Activated CD8-positive, alpha-beta memory T cell treated with anti-CD3 and anti-CD28 coated beads for 4 hours (primary cell): ENCODE measurements at regions not wholly inside any gene's neighbourhood (a gene's known extent, or its start where the extent isn't known, plus 50 kb on each side); places are given as distances from the start of the nearest gene placed in this dataset.

Experiments used
- DNase-seq, 2 donors: peaks; one replicate each; pipeline ENCODE4 v3.0.0-alpha.2; 2020; ENCODE audit warnings: low read depth in 2 of 2

DNA sequence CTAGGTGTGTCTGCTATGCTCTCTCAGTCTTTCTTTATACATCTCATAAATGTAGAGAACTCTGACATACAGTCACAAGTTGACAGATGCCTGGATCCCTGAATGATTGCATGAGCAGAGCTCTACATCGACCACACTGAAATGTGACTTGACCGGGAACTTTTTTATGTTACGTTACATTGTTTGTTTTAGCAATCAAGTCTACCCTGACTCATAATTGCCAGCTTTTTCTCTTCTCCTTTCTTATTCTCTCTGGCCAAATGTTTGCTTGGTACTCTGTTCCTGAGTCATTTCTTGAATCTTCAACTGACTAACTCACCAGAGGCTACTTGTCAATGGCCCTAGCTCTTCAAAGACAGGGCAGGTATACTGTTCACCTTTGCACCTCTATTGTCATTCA, 213.6 kb upstream of the DTNBP1 start:
- DNase-seq = no peak

DNA sequence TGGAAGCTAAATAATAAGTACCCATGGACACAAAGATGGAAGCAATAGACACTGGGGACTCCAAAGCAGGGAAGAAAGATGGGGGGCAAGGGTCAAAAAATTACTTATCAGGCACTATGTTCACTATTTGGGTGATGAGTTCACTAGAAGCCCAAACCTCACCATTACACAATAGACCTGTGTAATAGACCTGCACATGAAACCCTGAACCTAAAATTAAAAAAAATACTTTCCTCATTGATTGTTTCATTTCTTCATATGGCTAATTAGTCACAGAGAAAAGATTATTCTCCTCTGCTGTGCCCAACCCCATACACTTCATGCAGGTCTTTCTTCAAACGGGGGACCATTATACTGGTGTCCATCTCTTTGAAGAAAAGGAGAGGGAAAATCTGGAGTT, 213.0 kb upstream of the DTNBP1 start:
- no peak for DNase-seq

DNA sequence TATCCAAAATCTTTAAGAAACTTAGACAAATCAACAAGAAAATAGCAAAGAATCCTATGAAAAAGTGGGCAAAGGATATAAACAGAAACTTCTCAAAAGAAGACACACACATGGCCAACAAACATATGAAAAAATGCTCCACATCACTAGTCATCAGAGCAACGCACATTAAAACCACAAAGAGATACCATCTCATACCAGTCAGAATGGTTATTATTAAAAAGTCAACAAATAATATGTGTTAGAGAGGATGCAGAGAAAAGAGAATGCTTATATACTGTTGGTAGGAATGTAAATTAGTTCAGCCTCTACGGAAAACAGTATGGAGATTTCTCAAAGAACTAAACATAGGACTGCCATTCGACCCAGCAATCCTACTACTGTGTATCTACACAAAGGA, 212.0 kb upstream of the DTNBP1 start:
- DNase-seq = no peak

DNA sequence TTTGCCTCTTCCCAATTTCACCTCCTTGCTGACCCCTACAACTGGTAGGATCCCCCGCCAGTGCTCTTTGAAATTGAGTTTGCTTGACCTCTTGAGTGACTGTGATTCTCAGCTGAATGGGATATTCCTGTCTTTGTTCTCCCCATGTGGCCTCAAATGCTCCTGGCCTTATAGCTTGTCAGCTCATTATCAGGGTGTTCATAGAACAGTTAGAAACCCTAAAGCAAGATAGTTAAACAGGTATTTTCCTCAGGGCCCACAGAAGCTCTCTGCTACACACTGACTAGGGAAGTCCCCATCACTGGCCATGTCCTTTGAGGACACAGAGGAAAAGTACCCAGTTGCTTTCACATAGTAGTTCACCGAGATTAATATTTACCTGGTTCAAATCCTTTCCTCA, 211.5 kb upstream of the DTNBP1 start:
- no peak for DNase-seq

DNA sequence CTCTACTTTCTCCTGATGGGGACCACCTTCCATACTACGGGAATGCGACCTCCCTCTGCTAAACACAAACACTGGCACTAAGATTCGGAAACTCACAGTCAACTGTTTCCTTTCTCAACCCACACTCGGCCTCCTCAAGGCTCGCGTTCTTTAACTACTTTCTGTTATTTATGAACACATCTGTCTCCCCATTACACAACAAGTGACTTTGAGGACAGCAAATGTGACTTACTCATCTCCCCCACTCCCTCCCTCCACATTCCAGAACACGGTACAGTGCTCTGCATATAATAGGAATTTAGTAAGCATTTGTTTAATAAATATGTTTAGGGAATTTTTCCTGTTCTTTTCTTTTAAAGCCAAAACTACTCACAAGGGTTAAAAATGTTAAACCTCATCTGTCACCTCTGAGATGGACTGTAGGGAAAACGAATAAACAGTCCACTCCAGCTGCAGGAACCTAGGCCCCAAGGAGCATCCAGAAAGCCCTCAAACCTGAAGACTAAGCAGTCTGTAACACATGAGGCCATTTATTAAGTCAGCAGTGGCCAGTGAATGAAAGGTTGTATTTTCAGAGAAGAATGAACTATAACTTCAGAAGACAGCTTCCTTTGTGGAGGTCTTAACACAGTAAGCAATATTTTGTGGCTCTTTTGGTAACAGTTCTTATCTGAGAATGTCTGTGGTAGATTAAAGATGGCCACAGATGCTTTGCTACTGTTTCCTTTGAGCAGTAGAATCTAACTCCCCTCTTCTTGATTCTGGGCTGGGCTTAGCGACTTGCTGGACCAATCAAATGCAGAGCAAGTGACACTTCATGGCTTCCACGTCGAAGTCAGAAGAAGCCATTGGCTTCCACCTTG, 209.6 kb upstream of the DTNBP1 start:
- DNase-seq = no peak

DNA sequence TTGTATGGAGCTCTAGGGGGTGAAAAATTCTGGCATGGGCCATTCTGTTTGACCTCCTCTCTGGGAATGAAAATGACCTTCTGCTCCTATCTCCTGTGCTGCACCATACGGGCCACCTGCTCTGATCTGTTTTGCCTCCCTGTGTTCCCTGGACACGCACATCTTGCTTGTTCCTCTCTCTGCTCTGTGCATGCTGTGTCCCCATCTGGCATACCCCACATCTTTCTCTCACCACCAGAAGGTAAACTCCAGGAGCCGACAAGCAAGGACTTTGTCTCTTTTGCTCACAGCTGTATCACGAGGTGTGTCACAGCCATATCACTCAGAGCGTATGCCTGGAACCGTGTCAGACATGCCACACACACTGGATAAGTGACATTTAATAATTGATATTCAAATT, 208.4 kb upstream of the DTNBP1 start:
- DNase-seq = no peak

DNA sequence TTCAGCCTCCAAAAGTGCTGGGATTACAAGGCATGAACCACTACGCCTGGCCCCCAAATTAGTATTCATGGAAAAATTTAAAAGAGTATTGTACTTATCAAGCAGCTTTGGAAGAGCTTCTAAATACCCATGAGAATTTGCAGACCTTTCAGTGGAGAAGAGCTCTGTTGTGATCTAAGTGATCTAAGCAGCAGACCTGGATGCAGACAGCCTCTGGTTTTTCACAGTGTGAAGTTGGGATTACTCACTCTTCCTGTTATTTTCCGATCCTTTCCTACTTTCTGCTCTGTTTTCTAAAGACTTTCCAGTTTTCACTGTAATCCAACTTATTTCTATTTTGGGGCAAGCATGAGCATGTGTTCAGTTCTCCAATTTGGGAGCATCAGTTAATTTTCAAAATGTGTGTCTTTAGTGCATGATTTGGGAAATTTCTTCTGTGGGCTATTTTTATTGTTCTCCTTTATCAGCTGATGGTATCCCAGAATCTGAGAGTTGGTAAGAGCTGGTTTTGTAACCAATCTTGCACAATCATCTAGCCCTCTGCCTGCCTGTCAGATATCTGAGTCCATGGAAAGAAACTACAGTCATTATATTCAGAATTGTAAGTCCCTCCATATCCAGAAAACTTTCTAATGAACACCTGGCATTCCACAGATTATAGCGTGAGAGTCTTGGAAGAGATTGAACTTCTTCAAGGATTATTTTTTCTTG, 207.7 kb upstream of the DTNBP1 start:
- DNase-seq = no peak

DNA sequence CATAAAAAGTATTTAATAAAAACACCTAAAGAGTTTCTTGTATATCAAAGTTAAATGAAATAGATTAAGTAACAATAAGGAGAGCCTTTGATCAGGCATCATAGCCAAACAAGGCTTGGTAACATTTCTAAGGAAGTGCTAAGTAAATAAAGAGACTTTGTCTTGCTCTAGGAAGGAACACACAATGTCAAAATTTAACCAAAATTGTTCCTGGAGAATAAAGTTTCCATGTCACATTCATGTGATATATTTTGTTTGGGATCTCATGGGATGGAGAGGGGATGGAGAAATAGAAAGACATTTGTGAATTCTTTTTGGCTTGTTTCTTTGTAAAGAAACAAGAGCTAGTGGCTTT, 201.9 kb upstream of the DTNBP1 start:
- no peak for DNase-seq

DNA sequence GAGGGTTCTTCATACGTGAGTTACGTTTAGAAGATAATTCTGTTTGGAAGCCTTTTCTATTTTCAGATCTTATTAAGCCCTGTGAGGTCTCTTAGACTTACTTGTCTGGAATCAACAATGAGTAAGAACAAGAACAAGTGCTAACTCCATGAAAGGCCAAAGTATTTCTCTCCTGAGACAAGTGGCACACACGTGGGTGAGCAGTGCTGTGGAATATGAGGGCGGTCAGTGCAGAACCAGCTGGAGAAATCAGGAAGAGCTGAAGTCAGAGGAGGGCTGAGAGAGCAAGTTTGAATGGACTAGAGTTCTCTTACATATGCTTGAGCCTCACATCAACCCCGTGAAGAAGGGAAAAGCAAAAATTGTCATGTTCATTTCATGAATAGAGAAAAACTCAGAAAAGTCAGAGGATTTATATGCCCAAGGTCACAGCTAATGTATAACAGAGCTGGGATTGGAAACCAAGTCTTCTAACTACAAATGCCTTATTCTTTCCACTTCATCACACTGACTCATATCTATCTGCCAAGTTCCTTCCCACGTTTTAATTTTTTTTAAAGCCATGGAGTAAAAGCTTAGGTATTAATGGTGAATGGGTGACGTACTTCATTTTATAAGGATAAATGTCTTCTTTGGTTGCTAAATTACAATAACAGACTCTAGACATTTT, 201.3 kb upstream of the DTNBP1 start:
- no peak for DNase-seq

DNA sequence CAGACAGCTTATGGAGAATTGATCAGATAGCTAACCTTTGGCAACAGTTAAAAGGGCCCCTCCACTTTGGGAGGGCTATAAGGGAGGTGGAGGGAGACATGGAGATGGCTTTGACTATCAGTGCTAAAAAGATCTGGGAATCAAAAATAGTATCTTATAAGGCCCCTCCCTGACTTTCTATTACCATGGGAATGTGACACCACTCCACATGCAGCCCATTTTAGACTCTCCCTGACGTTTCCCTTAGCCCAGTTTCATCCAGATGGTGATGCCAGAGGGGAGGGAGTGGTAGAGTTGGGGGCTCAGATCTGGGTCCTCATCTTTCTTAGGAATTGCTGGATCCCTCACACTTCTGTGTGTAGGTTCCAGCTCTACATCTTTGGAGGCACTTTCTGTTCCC, 200.0 kb upstream of the DTNBP1 start:
- no peak for DNase-seq

DNA sequence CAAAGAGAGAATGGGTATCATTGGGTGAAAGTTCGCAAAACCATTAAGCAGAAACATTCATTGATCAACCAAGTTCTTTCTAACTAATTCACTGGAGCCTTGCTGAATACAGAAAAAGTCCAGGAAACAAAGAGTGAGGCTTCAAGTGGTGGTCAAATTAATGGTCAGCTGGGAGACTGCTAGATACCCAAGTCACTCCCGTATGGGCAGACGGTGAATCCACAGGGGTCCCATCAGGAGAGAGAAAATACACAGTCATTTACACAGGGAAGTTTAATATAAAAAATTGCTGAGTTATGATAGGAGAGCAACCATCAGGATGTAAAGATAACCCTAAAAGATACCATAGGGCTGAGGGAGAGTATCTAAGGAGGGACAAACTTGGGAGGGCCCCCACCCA, 198.7 kb upstream of the DTNBP1 start:
- no peak for DNase-seq

DNA sequence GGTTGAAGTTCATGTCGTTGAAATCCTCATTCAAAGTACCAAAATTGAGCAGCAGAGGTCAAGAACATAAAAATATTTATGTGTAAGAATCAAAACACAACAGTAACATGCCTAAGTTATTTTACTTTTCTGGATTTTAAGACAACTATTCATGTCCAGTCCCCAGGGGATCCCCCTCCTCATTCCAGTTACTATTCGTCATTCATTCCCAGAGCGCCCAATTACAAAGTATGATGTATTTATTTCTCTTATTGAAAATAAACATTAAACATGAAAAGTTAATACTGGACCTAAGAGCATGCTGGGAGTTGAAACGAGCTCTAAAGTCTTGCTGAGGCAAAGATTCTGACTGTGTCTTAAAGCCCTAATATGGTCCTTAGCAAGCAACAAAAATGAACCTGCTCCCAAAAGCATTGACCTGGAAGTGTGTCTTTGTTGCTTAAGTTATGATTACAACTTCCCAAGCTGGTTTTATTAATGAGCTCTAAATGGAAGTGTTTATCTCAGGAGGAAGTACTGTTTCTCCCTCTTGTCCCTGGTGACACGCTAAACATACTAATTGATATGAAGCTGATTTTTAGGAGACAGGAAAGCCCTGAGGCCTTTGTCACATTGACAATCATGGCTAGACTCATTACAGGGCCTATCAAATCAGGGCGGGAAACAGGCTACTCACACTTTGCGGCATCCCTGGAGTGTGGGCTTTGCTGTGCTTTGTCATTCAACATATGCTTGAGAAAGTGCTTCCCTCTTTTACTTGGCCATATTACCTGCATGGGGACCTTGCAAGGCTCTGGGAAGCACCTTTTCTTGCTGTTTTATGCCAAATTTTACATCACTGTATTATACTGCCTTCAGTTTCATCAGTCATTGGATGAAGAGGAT, 192.2 kb upstream of the DTNBP1 start:
- DNase-seq = no peak

DNA sequence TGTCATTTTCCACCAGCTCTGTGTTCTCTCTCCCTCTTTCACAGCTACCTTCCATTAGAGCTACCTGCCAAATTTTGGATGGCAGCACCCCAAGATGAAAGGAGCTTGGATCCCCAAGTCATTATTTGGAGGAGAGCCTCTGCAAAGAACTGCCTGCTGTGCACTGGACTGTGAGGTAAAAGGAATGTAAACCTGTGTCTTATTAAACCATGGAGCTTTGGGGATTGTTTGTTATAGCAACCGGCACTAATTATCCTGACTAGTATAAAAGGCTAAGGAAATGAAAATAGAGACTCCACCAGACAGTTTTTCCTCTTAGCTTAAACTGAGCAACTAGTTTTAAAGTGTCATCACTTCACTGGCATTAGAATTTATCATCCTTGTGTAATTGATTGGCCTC, 191.6 kb upstream of the DTNBP1 start:
- DNase-seq = no peak

DNA sequence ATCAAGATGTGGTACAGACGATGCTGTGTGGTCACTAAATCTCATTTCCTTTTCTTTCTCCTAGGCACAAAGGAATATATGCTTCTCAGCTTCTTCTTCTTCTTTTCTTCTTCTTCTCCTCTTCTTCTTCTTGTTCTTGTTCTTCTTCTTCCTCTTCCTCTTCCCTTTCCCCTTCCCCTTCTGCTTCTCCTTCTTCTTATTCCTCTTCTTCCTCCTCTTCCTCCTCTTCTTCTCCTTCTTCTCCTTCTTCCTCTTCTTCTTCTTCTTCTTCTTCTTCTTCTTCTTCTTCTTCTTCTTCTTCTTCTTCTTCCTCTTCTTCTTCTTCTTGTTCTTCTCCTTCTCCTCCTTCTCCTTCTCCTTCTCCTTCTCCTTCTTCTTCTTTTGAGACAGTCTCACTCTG, 190.4 kb upstream of the DTNBP1 start:
- no peak for DNase-seq

DNA sequence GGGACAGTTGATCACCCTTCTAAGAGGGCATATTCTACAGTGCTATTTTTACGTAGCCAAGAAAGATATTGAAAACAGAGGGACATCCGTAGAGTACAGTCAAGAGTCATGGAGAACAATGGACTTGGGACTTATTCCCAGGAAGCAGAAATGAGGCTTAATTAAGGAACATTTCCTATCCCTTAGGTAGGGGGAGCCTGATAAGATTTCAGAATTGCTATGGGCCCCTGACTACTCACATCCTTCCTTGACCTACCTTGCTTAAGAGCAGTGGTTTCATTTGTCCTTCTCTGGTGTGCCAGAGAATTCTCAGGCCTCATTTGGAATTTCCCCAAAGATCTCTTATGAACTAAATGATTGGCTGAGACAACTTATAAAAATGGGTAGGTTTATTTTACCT, 189.5 kb upstream of the DTNBP1 start:
- no peak for DNase-seq

DNA sequence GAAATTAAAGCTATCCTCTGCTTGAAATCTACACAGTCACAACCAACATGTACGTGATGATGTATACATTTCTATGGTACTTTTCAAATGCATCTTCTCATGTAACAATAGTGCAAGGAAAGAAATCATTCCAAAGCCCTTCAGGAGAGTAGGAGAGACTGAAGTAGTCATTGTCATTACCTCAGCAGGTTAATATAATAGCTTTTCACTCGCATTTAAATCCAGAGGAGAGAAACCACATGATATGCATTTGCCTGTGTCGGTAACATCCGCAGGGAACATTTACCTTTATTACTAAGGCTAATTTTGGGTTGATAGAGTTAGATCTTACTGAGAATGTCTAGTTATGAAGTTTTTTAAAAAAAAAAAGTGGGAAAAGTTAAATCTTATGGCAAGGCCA, 186.6 kb upstream of the DTNBP1 start:
- no peak for DNase-seq

DNA sequence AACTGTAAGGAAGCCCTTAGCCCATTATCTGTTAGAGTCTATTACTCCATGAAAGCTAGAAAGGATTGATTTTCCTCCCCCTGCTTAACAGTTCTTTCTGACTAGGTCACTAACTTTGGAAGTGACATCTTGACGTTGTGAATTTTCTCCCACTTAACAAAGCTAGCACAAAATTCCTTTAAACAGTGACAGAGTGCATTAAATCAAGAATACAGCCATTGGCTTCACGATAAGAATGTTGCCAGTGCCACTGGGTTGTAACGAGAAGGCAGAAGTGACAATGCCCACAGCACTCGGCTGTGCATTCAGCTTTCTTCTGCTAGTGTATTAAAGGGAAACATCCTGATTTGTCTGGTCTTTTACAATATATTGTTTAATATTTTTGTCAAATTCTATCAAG, 182.7 kb upstream of the DTNBP1 start:
- DNase-seq = no peak

DNA sequence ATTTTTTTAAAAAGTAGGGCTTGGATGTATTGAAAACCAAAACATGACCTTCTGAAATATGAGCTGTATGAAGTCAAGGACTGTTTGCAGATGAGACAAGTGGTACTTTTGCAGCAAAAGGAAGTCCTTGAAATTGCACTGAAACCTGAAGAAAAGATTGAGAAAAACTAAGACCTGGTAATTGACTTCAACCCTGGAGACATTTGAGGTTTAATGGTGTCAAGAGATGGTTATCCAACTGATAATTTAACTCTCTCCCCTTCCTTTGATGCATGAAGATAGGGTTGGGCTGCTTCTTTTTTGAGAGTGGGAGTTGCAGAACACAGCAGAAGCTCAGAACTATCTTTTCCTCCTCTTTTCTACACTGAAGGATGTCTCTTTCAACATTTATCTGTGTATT, 180.9 kb upstream of the DTNBP1 start:
- no peak for DNase-seq

DNA sequence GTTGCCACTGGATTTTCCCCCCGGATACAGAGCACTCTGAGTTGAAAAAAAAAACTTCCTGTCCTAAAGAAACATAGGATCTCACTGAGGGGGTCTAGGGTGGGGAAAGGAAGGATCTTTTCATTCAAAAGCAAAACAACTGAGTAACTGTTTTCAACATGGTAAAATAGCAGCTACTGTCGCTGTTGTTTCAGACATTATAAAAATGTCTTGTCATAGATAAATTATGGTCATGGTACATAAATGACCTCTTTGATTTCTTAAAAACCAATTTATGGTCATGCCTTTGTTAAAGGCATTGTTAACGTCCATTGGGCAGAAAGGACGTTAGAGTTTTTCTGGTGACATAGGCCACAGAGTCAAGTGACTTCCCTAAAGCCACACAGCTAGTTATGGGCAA, 180.4 kb upstream of the DTNBP1 start:
- no peak for DNase-seq

DNA sequence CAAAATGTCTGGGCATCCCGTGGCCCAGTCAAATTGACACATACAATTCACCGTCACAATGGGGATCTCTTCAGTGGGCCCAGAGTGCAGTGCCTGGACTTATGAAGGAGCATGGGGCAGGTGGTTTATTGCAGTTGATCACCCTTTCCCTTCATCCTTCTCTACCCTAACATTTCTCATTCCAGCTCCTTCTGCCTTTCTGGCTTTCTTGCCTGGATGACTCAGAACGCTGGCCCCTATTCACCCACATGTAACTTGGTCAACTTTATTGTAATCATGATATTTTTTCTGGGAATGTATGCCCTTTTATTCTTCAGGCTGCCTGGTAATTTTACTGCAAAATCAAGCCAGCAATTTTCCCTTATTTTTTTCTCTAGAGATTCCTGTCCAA, 179.9 kb upstream of the DTNBP1 start:
- no peak for DNase-seq

DNA sequence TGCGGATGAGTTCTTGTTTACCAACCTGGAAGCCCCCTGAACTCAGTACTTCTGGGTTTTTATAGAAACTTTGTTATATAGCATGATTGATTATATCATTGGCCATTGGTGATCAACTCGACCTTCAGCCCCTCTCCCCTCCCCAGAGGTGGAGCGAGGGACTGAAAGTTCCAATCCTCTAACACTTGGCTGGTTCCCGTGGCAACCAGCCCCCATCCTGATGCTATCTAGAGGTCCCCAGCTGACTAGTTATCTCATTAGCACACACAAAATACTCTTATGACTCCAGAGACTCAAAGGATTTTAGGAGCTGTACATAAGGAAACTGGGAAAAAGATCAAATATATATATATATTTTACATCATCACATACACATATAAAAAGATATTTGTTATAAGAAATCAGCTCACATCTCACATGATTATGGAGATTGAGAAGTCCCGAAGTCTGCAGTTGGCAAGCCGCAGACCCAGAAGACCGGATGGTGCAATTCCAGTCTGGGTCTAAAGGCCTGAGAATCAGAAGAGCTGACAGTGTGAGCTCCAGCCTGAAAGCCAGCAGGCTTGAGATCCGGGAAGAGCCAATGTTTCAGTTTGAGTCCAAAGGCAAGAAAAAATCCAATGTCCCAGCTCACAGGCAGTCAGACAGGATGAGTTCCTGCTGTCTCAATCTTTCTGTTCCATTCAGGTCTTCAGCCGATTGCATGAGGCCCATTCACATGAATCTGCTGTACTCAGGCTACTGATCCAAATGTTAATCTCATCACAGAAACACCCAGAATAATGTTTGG, 179.3 kb upstream of the DTNBP1 start:
- DNase-seq = no peak
